SK-N-MC (cell line): ENCODE measurements at regions not wholly inside any gene's neighbourhood (a gene's known extent, or its start where the extent isn't known, plus 50 kb on each side); places are given as distances from the start of the nearest gene placed in this dataset.

Source experiments
- DNase-seq: peaks from one replicate; pipeline ENCODE4 v3.0.0-alpha.2; 2011; ENCODE audit warnings: low read depth, low spot score
- H3K27ac ChIP-seq: fragments of 200-600 bp; sonication (generic); 2 replicates; pipeline ENCODE4 v1.5.1; 2016; ENCODE audit warnings: mixed run types
- H3K36me3 ChIP-seq: fragments of 200-600 bp; sonication (generic); 2 replicates; pipeline ENCODE4 v1.6.1; 2017; ENCODE audit warnings: antibody characterized with exemption, low read length, mixed read lengths; ENCODE audit not compliant: insufficient read depth
- H3K4me3 ChIP-seq: fragments of 200-600 bp; sonication (generic); 2 replicates; pipeline ENCODE4 v1.5.1; 2016
- H3K9ac ChIP-seq: fragments of 200-600 bp; sonication (generic); 2 replicates; pipeline ENCODE4 v1.8.0; 2017; ENCODE audit warnings: mixed run types, mixed read lengths; ENCODE audit not compliant: insufficient read length
- H3K9me3 ChIP-seq: fragments of 200-600 bp; sonication (generic); 2 replicates; pipeline ENCODE4 v1.6.1; 2017; ENCODE audit warnings: low read depth, mild to moderate bottlenecking, antibody characterized with exemption, low read length, moderate library complexity, mixed read lengths
- EZH2 ChIP-seq: fragments of 200-600 bp; sonication (generic); IDR thresholded peaks from one replicate; pipeline ENCODE4 v1.6.1; 2017; ENCODE audit warnings: antibody characterized with exemption
- FOXP2 ChIP-seq: optimal IDR thresholded peaks from 2 replicates; pipeline ENCODE3; 2011; ENCODE audit warnings: mild to moderate bottlenecking, moderate library complexity; ENCODE audit not compliant: insufficient read depth; ENCODE audit errors: extremely low read length, control extremely low read depth
- POLR2AphosphoS5 ChIP-seq: IDR thresholded peaks from 2 replicates; pipeline ENCODE4 v1.6.1; 2012; ENCODE audit warnings: mild to moderate bottlenecking, low read depth, low read length, borderline replicate concordance

- no peak overlapping the region for H3K9ac ChIP-seq
- H3K27ac ChIP-seq = no peak overlapping the region
- TF ChIP-seq EZH2 (no peak), POLR2AphosphoS5 (no peak), FOXP2 (no peak)
- H3K9me3 ChIP-seq = no peaks in the 10 kb centered on the region
- DNase-seq = no peak
- no peak overlapping the region for H3K4me3 ChIP-seq
- H3K36me3 ChIP-seq = no peaks in the 10 kb centered on the region
Observed at GRCh38 chr5:25858019-25858418, 1180.4 kb downstream of the CDH9 start.

- TF ChIP-seq POLR2AphosphoS5 (no peak), EZH2 (no peak), FOXP2 (no peak)
- Histone ChIP-seq H3K36me3 (no peaks in the 10 kb centered on the region), H3K27ac (no peak overlapping the region), H3K9ac (no peak overlapping the region), H3K4me3 (no peak overlapping the region), H3K9me3 (no peaks in the 10 kb centered on the region)
- no peak for DNase-seq
Observed at GRCh38 chr5:25851301-25851700, 1187.1 kb downstream of the CDH9 start.

- Histone ChIP-seq H3K9ac (no peak overlapping the region), H3K27ac (no peak overlapping the region), H3K9me3 (no peaks in the 10 kb centered on the region), H3K36me3 (no peaks in the 10 kb centered on the region), H3K4me3 (no peak overlapping the region)
- no peak for DNase-seq
- TF ChIP-seq POLR2AphosphoS5 (no peak), EZH2 (no peak), FOXP2 (no peak)
Observed at GRCh38 chr5:25850581-25850980, 1187.8 kb downstream of the CDH9 start.

GRCh38 chr5:25849270-25849669, 1189.1 kb downstream of the CDH9 start:
- Histone ChIP-seq H3K4me3 (no peak overlapping the region), H3K27ac (no peak overlapping the region), H3K36me3 (no peaks in the 10 kb centered on the region), H3K9me3 (no peaks in the 10 kb centered on the region), H3K9ac (no peak overlapping the region)
- no peak for DNase-seq
- TF ChIP-seq FOXP2 = no peak

- TF ChIP-seq POLR2AphosphoS5 (no peak), EZH2 (no peak), FOXP2 (no peak)
- H3K36me3 ChIP-seq = no peaks in the 10 kb centered on the region
- H3K4me3 ChIP-seq = no peak overlapping the region
- DNase-seq = no peak
- H3K9ac ChIP-seq = no peak overlapping the region
- H3K27ac ChIP-seq = no peak overlapping the region
- no peaks in the 10 kb centered on the region for H3K9me3 ChIP-seq
Observed at GRCh38 chr5:25823330-25823873, 1178.6 kb upstream of the CDH10 start.
